Esophagus (tissue), 2 donors: ENCODE measurements at regions not wholly inside any gene's neighbourhood (a gene's known extent, or its start where the extent isn't known, plus 50 kb on each side); places are given as distances from the start of the nearest gene placed in this dataset.

Experiments
- H3K27ac ChIP-seq, 2 donors: one replicate each; pipeline ENCODE4 v1.5.1; 2013; ENCODE audit warnings: low read depth in 2 of 2, mild to moderate bottlenecking in 2 of 2, inconsistent platforms in 1 of 2, low read length in 1 of 2, moderate library complexity in 1 of 2
- H3K27me3 ChIP-seq, 2 donors: one replicate each; pipeline ENCODE4 v1.6.1; 2013; ENCODE audit warnings: low read length in 2 of 2, control low read depth in 1 of 2, mild to moderate bottlenecking in 1 of 2; ENCODE audit not compliant: insufficient read depth in 2 of 2, control insufficient read depth in 1 of 2
- H3K36me3 ChIP-seq, 2 donors: one replicate each; pipeline ENCODE4 v1.6.1; 2013; ENCODE audit warnings: low read length in 1 of 2; ENCODE audit not compliant: control insufficient read depth in 2 of 2, insufficient read depth in 2 of 2
- H3K4me1 ChIP-seq, 2 donors: one replicate each; pipeline ENCODE4 v1.6.1; 2013; ENCODE audit warnings: low read length in 1 of 2; ENCODE audit not compliant: control insufficient read depth in 2 of 2, insufficient read depth in 2 of 2
- H3K4me3 ChIP-seq, 2 donors: one replicate each; pipeline ENCODE4 v1.5.1; 2013; ENCODE audit warnings: low read length in 2 of 2, mild to moderate bottlenecking in 2 of 2, low read depth in 1 of 2, moderate library complexity in 1 of 2
- H3K9me3 ChIP-seq, 2 donors: one replicate each; pipeline ENCODE4 v1.6.1; 2013; ENCODE audit warnings: mild to moderate bottlenecking in 2 of 2, low read depth in 1 of 2, low read length in 1 of 2, moderate library complexity in 1 of 2; ENCODE audit not compliant: control insufficient read depth in 2 of 2, insufficient read depth in 1 of 2
- WGBS, 2 donors: extraction: QIAGEN DNeasy Blood & Tissue Kit; methylation state at CpG; one replicate each; pipeline ENCODE4 v1.1.7; 2013; 5-methylcytosine and 5-hydroxymethylcytosine counted together
- donor health status: healthy with polysubstance abuse.
- donor health status: Bipolar disorder and iron deficiency.

DNA sequence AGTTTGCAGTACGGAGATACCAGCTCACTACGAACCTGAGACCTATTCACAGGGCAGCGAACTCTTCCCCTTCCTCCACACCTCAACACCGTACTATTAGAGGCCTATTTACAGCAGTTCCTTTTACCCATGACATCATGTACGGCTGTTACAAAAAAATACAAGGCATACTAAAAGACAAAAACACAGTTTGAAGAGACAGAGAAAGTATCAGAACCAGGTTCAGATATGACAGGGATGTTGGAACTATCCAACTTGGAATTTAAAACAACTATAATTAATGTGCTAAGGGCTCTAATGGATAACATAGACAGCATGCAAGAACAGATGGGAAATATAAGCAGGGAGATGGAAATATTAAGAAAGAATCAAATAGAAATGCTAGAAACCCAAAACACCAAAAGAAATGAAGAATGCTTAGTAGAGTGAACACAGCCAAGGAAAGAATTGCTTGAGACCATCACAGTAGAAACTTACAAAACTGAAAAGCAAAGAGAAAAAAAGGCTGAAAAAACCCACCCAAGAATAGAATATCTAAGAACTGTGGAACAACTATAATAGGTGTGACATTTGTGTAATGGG is 99.2 kb upstream of the ZNF521 start:
- H3K4me3 ChIP-seq: no peak overlapping the region
- H3K36me3 ChIP-seq: no peaks in the 10 kb centered on the region
- no peak overlapping the region for H3K27ac ChIP-seq
- WGBS, 2 donors: 89 to 95% methylated on average over 5 of the region's 5 CpGs
- H3K9me3 ChIP-seq: peaks cover 0 to 3% of the 10 kb centered on the region in 2 donors
- H3K4me1 ChIP-seq: no peaks in the 10 kb centered on the region
- no peaks in the 10 kb centered on the region for H3K27me3 ChIP-seq

DNA sequence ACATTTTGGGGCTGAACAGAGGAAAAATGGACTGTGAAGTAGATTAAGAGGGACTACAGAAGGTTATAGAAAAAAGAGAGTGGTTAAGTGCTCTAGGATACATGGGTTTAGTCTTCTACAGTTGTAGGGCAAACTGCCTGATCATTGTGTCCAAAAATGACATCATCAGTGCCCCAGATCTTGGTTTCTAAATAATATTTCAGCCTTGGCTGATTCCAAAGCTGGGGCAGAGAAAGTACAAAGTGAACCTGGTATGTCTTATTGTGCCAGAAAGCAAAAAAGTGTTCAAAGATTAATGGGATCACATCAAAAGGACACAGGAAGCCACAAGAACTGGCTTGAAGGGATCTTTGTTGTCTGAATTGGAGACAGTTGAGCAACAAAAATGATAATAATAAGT is 97.1 kb upstream of the ZNF521 start:
- H3K9me3 ChIP-seq: peaks cover 0 to 3% of the 10 kb centered on the region in 2 donors

DNA sequence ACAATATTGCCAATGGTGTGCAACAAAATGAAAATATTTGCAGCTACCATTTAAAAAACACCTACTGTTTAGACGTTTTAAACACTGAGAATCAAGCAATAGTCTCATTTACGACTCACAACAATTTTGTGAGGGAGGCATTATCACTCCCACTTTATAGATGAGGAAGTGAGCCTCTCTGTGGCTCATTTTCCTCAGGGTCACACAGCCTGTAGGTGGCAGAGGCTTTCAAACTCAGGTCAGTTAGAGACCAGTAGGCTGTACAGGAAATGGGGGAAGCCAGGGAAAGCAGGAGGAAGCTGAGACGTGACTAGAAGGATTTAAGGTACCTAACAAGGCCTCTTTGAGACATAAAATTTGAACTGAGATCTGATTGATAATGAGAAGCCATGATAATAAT is 95.0 kb upstream of the ZNF521 start:
- Histone ChIP-seq H3K27me3 (no peaks in the 10 kb centered on the region), H3K27ac (no peak overlapping the region), H3K36me3 (no peaks in the 10 kb centered on the region), H3K4me1 (no peaks in the 10 kb centered on the region), H3K4me3 (no peak overlapping the region), H3K9me3 (peaks cover 0 to 3% of the 10 kb centered on the region in 2 donors)
- WGBS, 2 donors: 50 to 65% methylated on average over 3 of the region's 3 CpGs

More for the DNA sequence above, 97.1 kb upstream of the ZNF521 start:
- H3K36me3 ChIP-seq: no peaks in the 10 kb centered on the region
- H3K4me3 ChIP-seq: no peak overlapping the region
- no peaks in the 10 kb centered on the region for H3K27me3 ChIP-seq
- no peak overlapping the region for H3K27ac ChIP-seq
- H3K4me1 ChIP-seq: no peaks in the 10 kb centered on the region

DNA sequence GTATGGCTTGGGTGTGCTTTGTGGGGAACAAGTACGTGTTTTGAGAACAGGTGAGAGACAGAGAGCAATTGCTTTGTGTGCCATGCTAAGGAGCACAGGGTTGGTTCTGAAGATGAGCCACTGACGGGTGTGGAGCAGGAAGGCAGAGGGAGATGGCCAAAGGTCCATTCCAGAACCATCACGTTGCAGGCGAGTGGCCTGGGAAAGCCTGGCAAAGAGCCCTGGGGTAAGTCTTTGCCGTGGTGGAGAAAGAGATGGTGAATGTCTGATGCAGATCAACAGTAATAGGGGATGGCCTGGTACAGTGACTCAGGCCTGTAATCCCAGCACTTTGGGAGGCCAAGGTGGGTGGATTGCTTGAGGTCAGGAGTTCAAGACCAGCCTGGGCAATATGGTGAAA is 93.5 kb upstream of the ZNF521 start:
- no peaks in the 10 kb centered on the region for H3K4me1 ChIP-seq
- 78 to 89% methylated on average over 5 of the region's 5 CpGs for WGBS, 2 donors
- H3K36me3 ChIP-seq: no peaks in the 10 kb centered on the region
- no peaks in the 10 kb centered on the region for H3K9me3 ChIP-seq
- H3K27ac ChIP-seq: no peak overlapping the region
- H3K4me3 ChIP-seq: no peak overlapping the region
- H3K27me3 ChIP-seq: no peaks in the 10 kb centered on the region

DNA sequence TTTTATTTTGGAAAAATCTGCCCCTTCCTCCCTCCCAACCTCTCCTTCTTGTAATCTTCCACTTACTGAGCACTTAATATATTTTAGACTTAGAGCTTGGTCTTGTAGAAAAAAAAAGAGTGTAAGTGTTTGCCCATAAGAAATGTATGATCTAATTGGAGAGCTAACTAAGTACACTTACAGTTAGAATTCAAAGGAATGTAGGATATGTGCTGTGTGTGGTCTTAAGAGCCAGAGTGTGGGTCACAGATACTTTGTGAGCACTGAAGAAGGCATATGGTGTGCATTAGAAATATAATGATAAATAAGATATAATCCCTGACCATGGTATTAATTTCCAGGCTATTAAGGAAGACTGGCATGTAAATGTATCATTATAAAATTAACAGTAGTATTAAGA is 91.8 kb upstream of the ZNF521 start:
- no peaks in the 10 kb centered on the region for H3K36me3 ChIP-seq
- no peaks in the 10 kb centered on the region for H3K4me1 ChIP-seq

DNA sequence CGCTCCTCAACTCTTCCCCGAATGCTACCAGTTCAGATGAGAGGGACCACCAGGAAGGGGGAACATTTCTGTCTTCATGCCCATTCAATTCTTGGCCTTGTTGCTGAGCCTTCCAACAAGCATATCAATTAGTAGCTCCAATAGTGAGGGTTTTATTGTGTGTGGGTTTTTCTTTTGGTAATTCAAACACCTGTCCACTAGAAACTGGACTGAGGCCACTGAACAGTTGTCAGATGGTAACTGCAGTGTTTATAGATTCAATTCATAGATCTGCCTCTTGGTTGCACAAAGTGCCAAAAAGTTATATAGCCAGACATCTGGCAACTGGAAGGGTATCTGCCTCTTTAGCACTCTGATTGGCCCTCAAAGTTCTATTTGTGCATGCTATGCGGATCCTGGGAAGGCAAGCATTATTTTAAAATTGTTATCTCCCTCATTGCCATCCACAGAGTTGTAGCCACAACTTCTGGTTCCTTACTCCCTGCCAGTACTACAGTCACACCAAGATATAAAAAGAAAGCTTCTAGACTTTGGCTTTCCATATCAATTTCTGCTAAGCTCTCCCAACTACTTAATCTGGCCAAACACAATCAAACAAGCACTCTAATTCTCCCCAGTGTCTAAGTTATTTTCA is 83.3 kb upstream of the ZNF521 start:
- WGBS, 2 donors: 86 to 88% methylated on average over 3 of the region's 3 CpGs
- Histone ChIP-seq H3K27me3 (no peaks in the 10 kb centered on the region), H3K9me3 (no peaks in the 10 kb centered on the region), H3K4me1 (no peaks in the 10 kb centered on the region), H3K27ac (no peak overlapping the region), H3K36me3 (no peaks in the 10 kb centered on the region), H3K4me3 (no peak overlapping the region)

More for the DNA sequence above, 91.8 kb upstream of the ZNF521 start:
- Histone ChIP-seq H3K27me3 (no peaks in the 10 kb centered on the region), H3K27ac (no peak overlapping the region), H3K4me3 (no peak overlapping the region), H3K9me3 (no peaks in the 10 kb centered on the region)

DNA sequence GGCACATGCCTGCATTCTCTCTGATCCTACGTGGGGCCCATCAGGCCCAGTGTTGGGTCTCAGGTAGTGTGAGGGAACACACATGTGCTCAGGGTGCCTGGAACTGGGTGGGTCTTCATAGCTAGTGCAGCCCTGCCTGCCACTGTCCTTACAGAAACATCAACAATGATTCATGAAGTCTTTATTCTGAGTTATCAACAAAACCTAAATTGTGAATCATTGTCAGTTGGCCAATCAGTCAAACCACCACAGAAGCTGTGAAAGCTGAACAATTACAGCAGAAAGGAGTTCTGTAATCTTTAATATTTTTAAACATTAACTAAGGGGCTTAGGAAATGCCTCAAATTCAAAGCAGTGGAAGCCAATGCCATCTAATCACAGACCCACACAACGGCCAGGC is 82.8 kb upstream of the ZNF521 start:
- Histone ChIP-seq H3K36me3 (no peaks in the 10 kb centered on the region), H3K27ac (no peak overlapping the region), H3K27me3 (no peaks in the 10 kb centered on the region), H3K9me3 (no peaks in the 10 kb centered on the region), H3K4me3 (no peak overlapping the region), H3K4me1 (no peaks in the 10 kb centered on the region)
- 67 to 86% methylated on average over 2 of the region's 2 CpGs for WGBS, 2 donors

DNA sequence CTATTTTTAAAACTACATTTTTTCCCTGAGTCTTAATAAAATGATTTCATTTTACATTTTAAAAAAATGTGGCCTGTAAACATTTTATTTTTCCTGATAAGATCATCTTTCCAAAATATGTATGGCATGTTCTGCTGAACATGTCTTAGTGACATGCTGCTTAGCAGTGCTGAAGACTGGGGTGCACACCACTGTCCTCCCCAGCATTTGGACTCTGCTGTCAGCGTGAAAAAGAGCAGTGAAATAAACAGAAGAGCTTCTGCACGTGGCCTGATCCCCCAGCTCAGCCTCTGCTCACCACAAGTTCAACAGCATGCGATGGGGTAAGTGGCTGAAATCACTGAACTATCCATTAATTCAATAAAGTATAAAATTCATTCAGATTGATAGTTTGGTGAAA is 81.6 kb upstream of the ZNF521 start:
- Histone ChIP-seq H3K36me3 (no peaks in the 10 kb centered on the region), H3K27me3 (no peaks in the 10 kb centered on the region), H3K4me3 (no peak overlapping the region), H3K27ac (no peak overlapping the region), H3K9me3 (peaks cover 2 to 3% of the 10 kb centered on the region in 2 donors), H3K4me1 (no peaks in the 10 kb centered on the region)
- 62 to 63% methylated on average over 3 of the region's 3 CpGs for WGBS, 2 donors

DNA sequence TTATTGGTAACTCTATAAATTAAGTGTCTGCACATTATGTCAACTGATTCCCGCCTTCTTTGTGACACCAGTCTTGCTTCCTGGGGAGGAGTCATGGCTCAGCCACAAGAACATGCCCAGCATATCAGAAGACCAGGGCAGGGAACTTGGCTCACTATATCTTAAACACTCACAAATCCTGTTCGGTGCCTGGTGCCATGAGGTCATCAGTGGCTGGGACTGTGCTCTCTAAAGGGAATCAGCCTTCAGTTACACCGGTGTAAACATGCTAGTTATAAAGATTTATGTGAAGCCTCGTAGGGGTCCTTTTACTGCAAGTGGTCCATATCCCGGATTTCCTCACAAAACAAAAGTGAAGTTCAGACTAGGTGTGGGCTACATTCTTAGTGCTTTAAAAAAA is 73.1 kb upstream of the ZNF521 start:
- no peak overlapping the region for H3K27ac ChIP-seq
- H3K4me3 ChIP-seq: no peak overlapping the region
- WGBS, 2 donors: 43 to 47% methylated on average over 5 of the region's 5 CpGs
- H3K36me3 ChIP-seq: no peaks in the 10 kb centered on the region
- no peaks in the 10 kb centered on the region for H3K4me1 ChIP-seq
- H3K27me3 ChIP-seq: no peaks in the 10 kb centered on the region
- H3K9me3 ChIP-seq: peaks cover 2 to 3% of the 10 kb centered on the region in 2 donors

DNA sequence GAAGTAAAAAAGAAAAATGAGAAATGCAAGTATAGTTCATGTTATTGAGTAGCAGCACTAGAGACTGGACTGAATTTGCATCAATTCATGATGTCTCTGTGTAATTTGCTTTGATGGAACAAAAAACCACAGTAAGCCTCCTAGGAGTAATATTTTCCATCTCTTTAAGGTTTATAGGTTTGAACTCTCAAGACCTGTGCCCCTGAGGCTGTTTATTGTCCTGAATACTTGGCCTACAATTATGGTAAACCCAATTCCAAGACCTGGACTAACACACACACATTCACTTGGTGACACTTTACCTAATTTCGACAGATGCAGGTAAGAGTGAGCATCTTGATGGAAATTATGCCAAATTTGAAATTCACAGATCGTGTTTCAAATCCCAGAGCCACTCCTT is 71.8 kb upstream of the ZNF521 start:
- 44 to 66% methylated on average over 2 of the region's 2 CpGs for WGBS, 2 donors
- Histone ChIP-seq H3K4me3 (no peak overlapping the region), H3K27ac (no peak overlapping the region), H3K4me1 (no peaks in the 10 kb centered on the region), H3K9me3 (no peaks in the 10 kb centered on the region), H3K36me3 (no peaks in the 10 kb centered on the region), H3K27me3 (no peaks in the 10 kb centered on the region)
